ENCODE measurements at regions not wholly inside any gene's neighbourhood (a gene's known extent, or its start where the extent isn't known, plus 50 kb on each side); places are given as distances from the start of the nearest gene placed in this dataset.
A peak's percentile ranks its signal among the peaks of the same experiment; 100 is the strongest.

GRCh38 chr7:17029150-17029549 lies 147.4 kb upstream of the AGR3 start:
- Histone ChIP-seq H3K27me3 (replicated peaks in 1 of 2; ENCODE audit: control insufficient read depth in 2 of 2, insufficient read depth in 2 of 2, low read length in 1 of 2) (no peaks in the 10 kb centered on the region), H4K20me1 (ENCODE audit: control insufficient read depth, insufficient read depth) (no peaks in the 10 kb centered on the region), H3K4me1 (ENCODE audit: control insufficient read depth, insufficient read depth, low read length) (no peaks in the 10 kb centered on the region), H2AFZ (ENCODE audit: control insufficient read depth, low read depth, low read length) (no peak overlapping the region), H3K9me3 (replicated peaks; ENCODE audit: control insufficient read depth, insufficient read depth, low read length) (no peaks in the 10 kb centered on the region; the same call in 2 of the 3 replicates), H3K4me3 (no peak overlapping the region), H3K27ac (ENCODE audit: control insufficient read depth, insufficient read depth) (no peak overlapping the region), H3K36me3 (ENCODE audit: control insufficient read depth in 2 of 2, insufficient read depth in 2 of 2, low read length in 1 of 2) (no peaks in the 10 kb centered on the region), H3K4me2 (ENCODE audit: control insufficient read depth, insufficient read depth) (no peak overlapping the region), H3K9ac (ENCODE audit: control insufficient read depth, insufficient read depth, low read length) (no peak overlapping the region), H3K79me2 (ENCODE audit: control insufficient read depth, insufficient read depth, low read length) (no peaks in the 10 kb centered on the region)
- POLR2A ChIA-PET, result no interaction called here
- CTCF ChIA-PET, result interaction anchor here (0.6 to 1.6 kb wide), 2 partner anchors 9 to 751 kb away, joined by 3 to 4 read pairs; no protein-coding TSS in a partner anchor
- TF ChIP-seq RBBP5 (conservative IDR thresholded peaks at IDR 0.05) (no peak), SMARCA5 (IDR thresholded peaks at IDR 0.05) (no peak), TARDBP (IDR thresholded peaks at IDR 0.05; ENCODE audit: borderline replicate concordance) (no peak), KLF5 (IDR thresholded peaks at IDR 0.05; ENCODE audit: partially characterized antibody) (no peak), ZZZ3 (IDR thresholded peaks at IDR 0.05; ENCODE audit: control insufficient read depth, insufficient read length, low read depth) (no peak), MEF2A (IDR thresholded peaks at IDR 0.05; ENCODE audit: insufficient read depth, low read depth, low read length) (no peak), ATF7 (IDR thresholded peaks at IDR 0.05; ENCODE audit: low read depth) (no peak)
- 67% methylated on average over 3 of the region's 3 CpGs for WGBS (ENCODE audit: insufficient coverage, insufficient replicate concordance, low lambda C conversion rate, missing lambda C conversion rate)
- DNase-seq (ENCODE audit: low read depth, low spot score) (no peak), FAIRE-seq (no peak), ATAC-seq (no peak)
- no TSS peak for BruUV-seq (replicated peaks)
- in situ Hi-C loops (cut with MboI), result no loop called here
- SMC1A ChIA-PET (ENCODE audit: uncharacterized antibody, unreplicated experiment), result interaction anchor here (1.3 to 2.1 kb wide), 2 partner anchors 25 to 34 kb away, joined by 3 to 5 read pairs; no protein-coding TSS in a partner anchor
- intact Hi-C loops (cut with micrococcal nuclease; ENCODE audit: unreplicated experiment), result no loop called here
- RAD21 ChIA-PET (ENCODE audit: unreplicated experiment), result interaction anchor here (0.6 kb wide), 2 partner anchors 45 to 1112 kb away, joined by 3 to 4 read pairs; no protein-coding TSS in a partner anchor

- no peak overlapping the region for H3K27ac ChIP-seq (ENCODE audit: control insufficient read depth, insufficient read depth)
- H4K20me1 ChIP-seq (ENCODE audit: control insufficient read depth, insufficient read depth), result no peaks in the 10 kb centered on the region
- H3K4me3 ChIP-seq, result no peak overlapping the region
- TF ChIP-seq SPI1 (IDR thresholded peaks at IDR 0.05; ENCODE audit: borderline replicate concordance, insufficient read depth, low read depth, low read length), result 0 out of 2 replicates have a peak, but pooled peaks have one; percentile 30
- no peak for TF ChIP-seq CHD2 (IDR thresholded peaks at IDR 0.05; ENCODE audit: borderline replicate concordance, low read depth, low read length)
- ChIA-PET SMC1A (ENCODE audit: uncharacterized antibody, unreplicated experiment) (interaction anchor here (1.3 to 2.1 kb wide), 2 partner anchors 24 to 32 kb away, joined by 3 to 5 read pairs; no protein-coding TSS in a partner anchor), RAD21 (ENCODE audit: unreplicated experiment) (no interaction called here), POLR2A (no interaction called here), CTCF (interaction anchor here (1.6 kb wide), 1 partner anchor 11 kb away, joined by 4 read pairs; no protein-coding TSS in a partner anchor)
- H3K4me1 ChIP-seq (ENCODE audit: control insufficient read depth, insufficient read depth, low read length), result no peaks in the 10 kb centered on the region
- H3K9me3 ChIP-seq (replicated peaks; ENCODE audit: control insufficient read depth, insufficient read depth, low read length), result no peaks in the 10 kb centered on the region; the same call in 2 of the 3 replicates
- no peaks in the 10 kb centered on the region for H3K27me3 ChIP-seq (replicated peaks in 1 of 2; ENCODE audit: control insufficient read depth in 2 of 2, insufficient read depth in 2 of 2, low read length in 1 of 2)
- H3K36me3 ChIP-seq (ENCODE audit: control insufficient read depth in 2 of 2, insufficient read depth in 2 of 2, low read length in 1 of 2), result no peaks in the 10 kb centered on the region
- H3K9ac ChIP-seq (ENCODE audit: control insufficient read depth, insufficient read depth, low read length), result no peak overlapping the region
- no TSS peak for BruUV-seq (replicated peaks)
- 0% methylated on average over 2 of the region's 2 CpGs for WGBS (ENCODE audit: insufficient coverage, insufficient replicate concordance, low lambda C conversion rate, missing lambda C conversion rate)
- in situ Hi-C loops (cut with MboI), result no loop called here
- ATAC-seq (no peak), DNase-seq (ENCODE audit: low read depth, low spot score) (no peak), FAIRE-seq (no peak)
- no peaks in the 10 kb centered on the region for H3K79me2 ChIP-seq (ENCODE audit: control insufficient read depth, insufficient read depth, low read length)
- intact Hi-C loops (cut with micrococcal nuclease; ENCODE audit: unreplicated experiment), result no loop called here
- H2AFZ ChIP-seq (ENCODE audit: control insufficient read depth, low read depth, low read length), result no peak overlapping the region
- H3K4me2 ChIP-seq (ENCODE audit: control insufficient read depth, insufficient read depth), result no peak overlapping the region
Observed at GRCh38 chr7:17030559-17030958, 148.8 kb upstream of the AGR3 start.
